OCI-LY7 (cell line): ENCODE measurements at regions not wholly inside any gene's neighbourhood (a gene's known extent, or its start where the extent isn't known, plus 50 kb on each side); places are given as distances from the start of the nearest gene placed in this dataset.

Experiments
- BruUV-seq: library from RNA; stranded (reverse); fragments of 400-500 nt; replicated peaks from 2 replicates; lab custom pipeline; 2021; lab: Mats Ljungman, UMichigan
- CTCF ChIA-PET: fragments of 300-600 bp; sonication (Branson Sonifier 250); formaldehyde crosslinking; loops from one replicate; lab custom pipeline; 2022; ENCODE audit warnings: antibody characterized with exemption; ENCODE audit not compliant: unreplicated experiment; lab: Charles Lee
- POLR2A ChIA-PET: fragments of 300-600 bp; sonication (Branson Sonifier 250); formaldehyde crosslinking; loops from one replicate; lab custom pipeline; 2022; ENCODE audit warnings: antibody characterized with exemption; lab: Charles Lee
- DNase-seq: peaks from one replicate; pipeline ENCODE4 v3.0.0-alpha.2; 2015; ENCODE audit warnings: low spot score
- H2AFZ ChIP-seq: fragments of 200-600 bp; sonication (generic), shearing (Covaris generic); 2 replicates; pipeline ENCODE4 v1.6.1; 2014; ENCODE audit warnings: mild to moderate bottlenecking, antibody characterized with exemption, low read length, moderate library complexity
- H3K27ac ChIP-seq: fragments of 200-600 bp; sonication (generic); 2 replicates; pipeline ENCODE4 v1.5.1; 2014; ENCODE audit warnings: mixed run types, low read depth, mild to moderate bottlenecking, moderate library complexity, low read length, inconsistent platforms; ENCODE audit not compliant: poor library complexity, severe bottlenecking
- H3K36me3 ChIP-seq: fragments of 200-600 bp; sonication (generic); 2 replicates; pipeline ENCODE4 v1.6.1; 2014; ENCODE audit warnings: mild to moderate bottlenecking, antibody characterized with exemption, low read length, moderate library complexity, mixed read lengths; ENCODE audit not compliant: insufficient read depth
- H3K4me1 ChIP-seq: fragments of 200-600 bp; sonication (generic); 2 replicates; pipeline ENCODE4 v1.5.1; 2014; ENCODE audit warnings: mild to moderate bottlenecking, low read length; ENCODE audit not compliant: insufficient read depth, poor library complexity, severe bottlenecking
- H3K4me2 ChIP-seq: fragments of 200-600 bp; sonication (generic); 2 replicates; pipeline ENCODE4 v1.6.1; 2014; ENCODE audit warnings: mild to moderate bottlenecking, low read length
- H3K4me3 ChIP-seq: fragments of 200-600 bp; sonication (generic); 2 replicates; pipeline ENCODE4 v1.5.1; 2014; ENCODE audit warnings: mild to moderate bottlenecking, low read depth, low read length; ENCODE audit not compliant: poor library complexity, severe bottlenecking
- H3K79me2 ChIP-seq: fragments of 200-600 bp; sonication (generic); 2 replicates; pipeline ENCODE4 v1.6.1; 2016; ENCODE audit warnings: low read depth, mild to moderate bottlenecking, low read length, moderate library complexity, mixed read lengths; ENCODE audit not compliant: insufficient read depth
- H3K9me2 ChIP-seq: fragments of 200-600 bp; sonication (generic); 2 replicates; pipeline ENCODE4 v1.6.1; 2016; ENCODE audit warnings: mild to moderate bottlenecking, low read length, mixed read lengths; ENCODE audit not compliant: insufficient read depth
- H3K9me3 ChIP-seq: fragments of 200-600 bp; sonication (generic); 2 replicates; pipeline ENCODE4 v1.6.1; 2014; ENCODE audit warnings: mild to moderate bottlenecking, mixed run types, low read length, mixed read lengths
- H4K20me1 ChIP-seq: fragments of 200-600 bp; sonication (generic); 2 replicates; pipeline ENCODE4 v1.6.1; 2014; ENCODE audit warnings: mild to moderate bottlenecking, antibody characterized with exemption, low read length, moderate library complexity, mixed read lengths; ENCODE audit not compliant: insufficient read depth
- CTCF ChIP-seq: fragments of 200-600 bp; sonication (generic); conservative IDR thresholded peaks from 2 replicates; pipeline ENCODE4 v1.5.1; 2014; ENCODE audit warnings: mild to moderate bottlenecking, antibody characterized with exemption, low read length, moderate library complexity, mixed read lengths
- EZH2phosphoT487 ChIP-seq: fragments of 200-600 bp; sonication (generic); IDR thresholded peaks from 2 replicates; pipeline ENCODE4 v1.6.1; 2018; ENCODE audit warnings: low read depth, borderline replicate concordance, mild to moderate bottlenecking, mixed run types, antibody characterized with exemption, low read length, moderate library complexity, mixed read lengths
- intact Hi-C: fragments of 100-400 bp; cut with micrococcal nuclease; formaldehyde crosslinking; loops from one replicate; pipeline ENCODE4 v1.10.0; 2022; ENCODE audit not compliant: unreplicated experiment

GRCh38 chr2:21262426-21262940 lies 138.7 kb downstream of the TDRD15 start:
- DNase-seq: no peak
- Histone ChIP-seq H3K36me3 (no peaks in the 10 kb centered on the region), H3K4me3 (no peak overlapping the region), H3K4me2 (no peak overlapping the region), H3K27ac (no peak overlapping the region), H2AFZ (no peak overlapping the region), H3K79me2 (no peaks in the 10 kb centered on the region), H3K9me2 (no peaks in the 10 kb centered on the region), H4K20me1 (no peaks in the 10 kb centered on the region), H3K4me1 (no peaks in the 10 kb centered on the region), H3K9me3 (no peaks in the 10 kb centered on the region)
- intact Hi-C loops: no loop called here
- TF ChIP-seq EZH2phosphoT487 (no peak), CTCF (no peak)
- ChIA-PET CTCF (no interaction called here), POLR2A (no interaction called here)
- no TSS peak for BruUV-seq

GRCh38 chr2:21263622-21264021 lies 139.9 kb downstream of the TDRD15 start:
- no peaks in the 10 kb centered on the region for H3K9me2 ChIP-seq
- no peak overlapping the region for H2AFZ ChIP-seq
- BruUV-seq: no TSS peak
- no peak overlapping the region for H3K4me3 ChIP-seq
- H3K36me3 ChIP-seq: no peaks in the 10 kb centered on the region
- H3K79me2 ChIP-seq: no peaks in the 10 kb centered on the region
- intact Hi-C loops: no loop called here
- H3K4me1 ChIP-seq: no peaks in the 10 kb centered on the region
- H4K20me1 ChIP-seq: no peaks in the 10 kb centered on the region
- no peak overlapping the region for H3K27ac ChIP-seq
- TF ChIP-seq CTCF: no peak
- TF ChIP-seq EZH2phosphoT487: no peak
- CTCF ChIA-PET: no interaction called here
- H3K4me2 ChIP-seq: no peak overlapping the region
- DNase-seq: no peak
- no peaks in the 10 kb centered on the region for H3K9me3 ChIP-seq
- POLR2A ChIA-PET: interaction anchor here (1.0 kb wide), 1 partner anchor 9 kb away, joined by 3 read pairs; no protein-coding TSS in a partner anchor

GRCh38 chr2:21265752-21266151 lies 142.0 kb downstream of the TDRD15 start:
- Histone ChIP-seq H3K4me1 (no peaks in the 10 kb centered on the region), H3K79me2 (no peaks in the 10 kb centered on the region), H3K4me2 (no peak overlapping the region), H3K4me3 (no peak overlapping the region), H3K36me3 (no peaks in the 10 kb centered on the region), H3K9me3 (no peaks in the 10 kb centered on the region), H3K9me2 (no peaks in the 10 kb centered on the region), H2AFZ (no peak overlapping the region), H3K27ac (no peak overlapping the region), H4K20me1 (no peaks in the 10 kb centered on the region)
- POLR2A ChIA-PET: no interaction called here
- DNase-seq: no peak
- TF ChIP-seq EZH2phosphoT487 (no peak), CTCF (no peak)
- BruUV-seq: no TSS peak
- intact Hi-C loops: no loop called here
- CTCF ChIA-PET: no interaction called here
